KMS-11 (cell line): ENCODE measurements at regions not wholly inside any gene's neighbourhood (a gene's known extent, or its start where the extent isn't known, plus 50 kb on each side); places are given as distances from the start of the nearest gene placed in this dataset.

Experiments used
- H2AFZ ChIP-seq: fragments of 200-600 bp; sonication (generic); 2 replicates; pipeline ENCODE4 v1.6.1; 2016; ENCODE audit warnings: antibody characterized with exemption, mixed run types, low read depth
- H3K27ac ChIP-seq: fragments of 200-600 bp; sonication (generic); 2 replicates; pipeline ENCODE4 v1.6.1; 2016; ENCODE audit warnings: mild to moderate bottlenecking, mixed run types
- H3K27me3 ChIP-seq: fragments of 200-600 bp; sonication (generic); 2 replicates; pipeline ENCODE4 v1.6.1; 2017; ENCODE audit warnings: mild to moderate bottlenecking, low read depth, mixed run types, moderate library complexity; ENCODE audit not compliant: insufficient read depth
- H3K36me3 ChIP-seq: fragments of 200-600 bp; sonication (generic); 2 replicates; pipeline ENCODE4 v1.6.1; 2017; ENCODE audit warnings: mild to moderate bottlenecking, mixed run types; ENCODE audit not compliant: insufficient read depth
- H3K4me1 ChIP-seq: fragments of 200-600 bp; sonication (generic); 2 replicates; pipeline ENCODE4 v1.6.1; 2016; ENCODE audit warnings: mild to moderate bottlenecking, low read depth, mixed run types; ENCODE audit not compliant: poor library complexity, severe bottlenecking
- H3K4me2 ChIP-seq: fragments of 200-600 bp; sonication (generic); 2 replicates; pipeline ENCODE4 v1.7.0; 2016; ENCODE audit warnings: mild to moderate bottlenecking, mixed run types
- H3K4me3 ChIP-seq: fragments of 200-600 bp; sonication (generic); IDR thresholded peaks from 2 replicates; pipeline ENCODE4 v1.6.1; 2017; ENCODE audit warnings: low read depth, low read length, mixed read lengths; ENCODE audit not compliant: insufficient read depth
- H3K79me2 ChIP-seq: fragments of 200-600 bp; sonication (generic); 2 replicates; pipeline ENCODE4 v1.6.1; 2016; ENCODE audit warnings: low read depth, mixed run types; ENCODE audit not compliant: insufficient read depth
- H3K9ac ChIP-seq: fragments of 200-600 bp; sonication (generic); 2 replicates; pipeline ENCODE4 v1.6.1; 2016; ENCODE audit warnings: mild to moderate bottlenecking, mixed run types
- H4K20me1 ChIP-seq: fragments of 200-600 bp; sonication (generic); 2 replicates; pipeline ENCODE4 v1.6.1; 2016; ENCODE audit warnings: mild to moderate bottlenecking, mixed run types; ENCODE audit not compliant: insufficient read depth
- TF ChIP-seq, protein P1 (sequence below): fragments of 200-600 bp; sonication (generic); conservative IDR thresholded peaks from 2 replicates; pipeline ENCODE4 v1.6.1; 2017; ENCODE audit warnings: low read depth, mild to moderate bottlenecking, antibody characterized with exemption, low read length, moderate library complexity, mixed read lengths

- Histone ChIP-seq H2AFZ (no peak overlapping the region), H3K27ac (no peak overlapping the region), H3K27me3 (no peaks in the 10 kb centered on the region), H4K20me1 (no peaks in the 10 kb centered on the region), H3K36me3 (no peaks in the 10 kb centered on the region), H3K4me3 (no peak overlapping the region), H3K9ac (no peak overlapping the region), H3K4me2 (no peak overlapping the region), H3K4me1 (no peaks in the 10 kb centered on the region), H3K79me2 (no peaks in the 10 kb centered on the region)
- TF ChIP-seq, protein P1, sequence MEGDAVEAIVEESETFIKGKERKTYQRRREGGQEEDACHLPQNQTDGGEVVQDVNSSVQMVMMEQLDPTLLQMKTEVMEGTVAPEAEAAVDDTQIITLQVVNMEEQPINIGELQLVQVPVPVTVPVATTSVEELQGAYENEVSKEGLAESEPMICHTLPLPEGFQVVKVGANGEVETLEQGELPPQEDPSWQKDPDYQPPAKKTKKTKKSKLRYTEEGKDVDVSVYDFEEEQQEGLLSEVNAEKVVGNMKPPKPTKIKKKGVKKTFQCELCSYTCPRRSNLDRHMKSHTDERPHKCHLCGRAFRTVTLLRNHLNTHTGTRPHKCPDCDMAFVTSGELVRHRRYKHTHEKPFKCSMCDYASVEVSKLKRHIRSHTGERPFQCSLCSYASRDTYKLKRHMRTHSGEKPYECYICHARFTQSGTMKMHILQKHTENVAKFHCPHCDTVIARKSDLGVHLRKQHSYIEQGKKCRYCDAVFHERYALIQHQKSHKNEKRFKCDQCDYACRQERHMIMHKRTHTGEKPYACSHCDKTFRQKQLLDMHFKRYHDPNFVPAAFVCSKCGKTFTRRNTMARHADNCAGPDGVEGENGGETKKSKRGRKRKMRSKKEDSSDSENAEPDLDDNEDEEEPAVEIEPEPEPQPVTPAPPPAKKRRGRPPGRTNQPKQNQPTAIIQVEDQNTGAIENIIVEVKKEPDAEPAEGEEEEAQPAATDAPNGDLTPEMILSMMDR = no peak
Observed at GRCh38 chr5:174172152-174172551, 126.6 kb downstream of the NSG2 start.

DNA sequence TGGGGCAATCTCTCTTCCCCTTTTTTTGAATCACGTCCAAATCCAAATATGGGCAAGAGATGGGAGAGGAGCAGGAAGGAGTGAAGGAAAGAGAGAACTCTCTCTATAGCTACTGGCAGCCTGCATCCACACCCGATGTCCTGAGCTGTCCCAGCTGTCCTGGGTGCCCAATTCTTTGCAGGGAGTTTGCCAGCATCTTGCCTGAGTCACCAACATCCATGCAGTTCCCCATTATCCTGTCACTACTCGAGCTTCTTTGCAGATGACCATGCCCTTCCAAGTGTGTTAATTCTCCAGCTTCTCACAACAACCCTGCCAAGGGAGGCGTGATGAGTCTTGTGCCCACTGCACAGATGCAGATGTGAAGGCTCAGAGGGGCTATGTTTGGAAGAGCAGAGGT lies 127.1 kb downstream of the NSG2 start:
- Histone ChIP-seq H3K36me3 (no peaks in the 10 kb centered on the region), H3K4me1 (no peaks in the 10 kb centered on the region), H3K79me2 (no peaks in the 10 kb centered on the region), H4K20me1 (no peaks in the 10 kb centered on the region), H3K27ac (no peak overlapping the region), H3K4me3 (no peak overlapping the region), H3K9ac (no peak overlapping the region), H3K27me3 (no peaks in the 10 kb centered on the region), H3K4me2 (no peak overlapping the region), H2AFZ (no peak overlapping the region)
- TF ChIP-seq, protein P1 = no peak

DNA sequence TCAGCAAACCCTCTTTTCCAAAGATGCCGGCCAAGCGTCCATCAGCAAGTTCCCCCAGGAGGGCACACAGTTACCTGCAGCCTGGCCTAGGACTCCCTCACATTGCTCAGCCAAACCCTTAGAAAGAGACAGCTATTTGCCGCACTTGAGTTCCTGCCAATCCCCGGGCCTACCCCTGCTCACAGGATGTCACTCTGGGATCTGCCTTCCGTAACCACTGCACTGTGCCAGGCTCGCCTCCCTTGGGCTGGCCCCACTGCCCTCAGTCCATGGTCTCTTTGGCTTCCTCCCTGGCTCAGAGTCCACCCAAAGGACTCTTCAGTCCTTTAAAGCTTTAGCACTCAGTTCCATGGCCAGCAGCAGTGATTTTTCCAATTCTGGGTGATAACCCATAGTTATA lies 128.3 kb downstream of the NSG2 start:
- no peak overlapping the region for H3K9ac ChIP-seq
- H3K36me3 ChIP-seq = no peaks in the 10 kb centered on the region
- TF ChIP-seq, protein P1 = no peak
- no peak overlapping the region for H3K4me3 ChIP-seq
- no peak overlapping the region for H3K4me2 ChIP-seq
- no peaks in the 10 kb centered on the region for H3K27me3 ChIP-seq
- no peaks in the 10 kb centered on the region for H3K79me2 ChIP-seq
- H3K4me1 ChIP-seq = no peaks in the 10 kb centered on the region
- no peak overlapping the region for H2AFZ ChIP-seq
- no peaks in the 10 kb centered on the region for H4K20me1 ChIP-seq
- no peak overlapping the region for H3K27ac ChIP-seq

DNA sequence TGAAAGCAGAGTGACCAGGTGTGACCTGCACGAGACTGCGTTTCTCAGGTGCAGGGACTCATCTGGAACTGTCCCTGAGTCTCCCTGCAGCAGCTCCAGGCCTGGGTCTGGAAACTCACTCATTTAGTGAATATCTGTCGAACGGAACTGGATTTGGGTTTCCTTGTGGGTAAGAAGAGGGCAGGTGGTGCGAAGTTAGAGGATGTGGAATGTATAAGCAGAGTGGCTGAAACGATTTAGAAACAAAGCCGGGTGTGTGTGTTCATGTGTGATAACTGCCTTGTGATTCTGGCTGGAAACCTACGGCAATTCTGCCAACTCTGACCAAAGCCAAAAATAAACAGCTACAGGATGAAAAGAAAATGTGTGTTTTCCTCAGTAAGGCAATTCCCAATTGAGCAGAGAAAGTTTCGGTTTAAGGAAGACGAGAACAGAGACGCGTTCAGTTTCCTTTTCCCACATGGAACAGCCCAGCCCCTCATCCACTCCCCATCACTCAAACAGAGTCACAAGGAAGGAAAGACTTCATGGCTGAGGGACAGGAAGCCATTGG lies 130.3 kb downstream of the NSG2 start:
- Histone ChIP-seq H3K4me3 (no peak overlapping the region), H2AFZ (no peak overlapping the region), H3K4me1 (no peaks in the 10 kb centered on the region), H3K27ac (no peak overlapping the region), H3K36me3 (no peaks in the 10 kb centered on the region), H3K79me2 (no peaks in the 10 kb centered on the region), H3K4me2 (no peak overlapping the region), H3K9ac (no peak overlapping the region), H3K27me3 (no peaks in the 10 kb centered on the region), H4K20me1 (no peaks in the 10 kb centered on the region)
- TF ChIP-seq, protein P1 = no peak
